IMR-90 (cell line): ENCODE measurements at regions not wholly inside any gene's neighbourhood (a gene's known extent, or its start where the extent isn't known, plus 50 kb on each side); places are given as distances from the start of the nearest gene placed in this dataset.

Source experiments
- ATAC-seq: fragments of 200-7000 bp; cut with Tn5 transposase; 2 replicates; pipeline ENCODE4 v1.9.1; 2020; ENCODE audit warnings: low read depth, mild to moderate bottlenecking, moderate library complexity
- BruUV-seq: library from RNA; stranded (reverse); fragments of 400-500 nt; replicated peaks from 2 replicates; lab custom pipeline; 2021; lab: Mats Ljungman, UMichigan
- CTCF ChIA-PET: fragments of 300-600 bp; formaldehyde crosslinking; extraction: SDS; loops from one replicate; lab custom pipeline; 2021; ENCODE audit warnings: antibody characterized with exemption; lab: Yijun Ruan, JAX
- POLR2A ChIA-PET: fragments of 300-600 bp; sonication (Branson Sonifier 250); formaldehyde crosslinking; loops from one replicate; lab custom pipeline; 2022; ENCODE audit warnings: antibody characterized with exemption; ENCODE audit not compliant: unreplicated experiment; lab: Charles Lee
- DNase-seq: peaks from one replicate; pipeline ENCODE4 v3.0.0; 2013
- H2AFZ ChIP-seq: replicated peaks from 2 replicates; pipeline ENCODE3; 2013; ENCODE audit warnings: low read length, mild to moderate bottlenecking; ENCODE audit not compliant: poor library complexity
- H2AK5ac ChIP-seq: 2 replicates; pipeline ENCODE4 v1.6.1; 2013; ENCODE audit warnings: low read depth, low read length, inconsistent platforms
- H2AK9ac ChIP-seq: replicated peaks from 2 replicates; pipeline ENCODE3; 2013; ENCODE audit warnings: mild to moderate bottlenecking, low read depth, low read length, moderate library complexity; ENCODE audit not compliant: poor library complexity
- H2BK120ac ChIP-seq: 2 replicates; pipeline ENCODE4 v1.6.1; 2013; ENCODE audit warnings: low read depth, low read length, inconsistent platforms
- H2BK15ac ChIP-seq: 3 replicates; pipeline ENCODE4 v1.6.1; 2013; ENCODE audit warnings: low read depth, low read length, inconsistent platforms
- H2BK20ac ChIP-seq: 2 replicates; pipeline ENCODE4 v1.6.1; 2013; ENCODE audit warnings: low read depth, mild to moderate bottlenecking, inconsistent platforms, low read length, moderate library complexity
- H2BK5ac ChIP-seq: 2 replicates; pipeline ENCODE4 v1.6.1; 2013; ENCODE audit warnings: mild to moderate bottlenecking, low read depth, low read length, inconsistent platforms; ENCODE audit not compliant: poor library complexity, severe bottlenecking
- H3K14ac ChIP-seq: replicated peaks from 2 replicates; pipeline ENCODE4 v1.6.1; 2013; ENCODE audit warnings: low read depth, low read length, inconsistent platforms
- H3K18ac ChIP-seq: 2 replicates; pipeline ENCODE4 v1.6.1; 2013; ENCODE audit warnings: low read depth, low read length, control low read depth
- H3K23ac ChIP-seq: 2 replicates; pipeline ENCODE4 v1.6.1; 2013; ENCODE audit warnings: low read depth, low read length, inconsistent platforms
- H3K27ac ChIP-seq: 2 replicates; pipeline ENCODE4 v1.5.1; 2013; ENCODE audit warnings: mild to moderate bottlenecking, control low read depth, low read length; ENCODE audit not compliant: insufficient read depth
- H3K27me3 ChIP-seq: 2 replicates; pipeline ENCODE4 v1.6.1; 2013; ENCODE audit warnings: low read length; ENCODE audit not compliant: control insufficient read depth, insufficient read depth
- H3K36me3 ChIP-seq: 2 replicates; pipeline ENCODE4 v1.6.1; 2013; ENCODE audit warnings: low read length, mixed read lengths; ENCODE audit not compliant: control insufficient read depth, insufficient read depth
- H3K4ac ChIP-seq: 2 replicates; pipeline ENCODE4 v1.6.1; 2013; ENCODE audit warnings: low read depth, low read length, inconsistent platforms
- H3K4me1 ChIP-seq: 2 replicates; pipeline ENCODE4 v1.6.1; 2013; ENCODE audit warnings: low read length, mixed read lengths; ENCODE audit not compliant: control insufficient read depth, insufficient read depth
- H3K4me2 ChIP-seq: 2 replicates; pipeline ENCODE4 v1.6.1; 2013; ENCODE audit warnings: low read depth, mild to moderate bottlenecking, control low read depth, low read length, moderate library complexity
- H3K4me3 ChIP-seq: 2 replicates; pipeline ENCODE4 v1.5.1; 2013; ENCODE audit warnings: low read depth, mild to moderate bottlenecking, control low read depth, low read length, moderate library complexity; ENCODE audit not compliant: insufficient read depth
- H3K56ac ChIP-seq: 2 replicates; pipeline ENCODE4 v1.6.1; 2013; ENCODE audit warnings: low read length, inconsistent platforms; ENCODE audit not compliant: insufficient read depth; ENCODE audit errors: extremely low read depth
- H3K79me1 ChIP-seq, 2 experiments: 2 replicates each; pipeline ENCODE4 v1.6.1; 2013; ENCODE audit warnings: low read length in 2 of 2, inconsistent platforms in 1 of 2, low read depth in 1 of 2
- H3K9ac ChIP-seq: 2 replicates; pipeline ENCODE4 v1.6.1; 2013; ENCODE audit warnings: low read depth, low read length, control low read depth
- H3K9me1 ChIP-seq: 2 replicates; pipeline ENCODE4 v1.6.1; 2013; ENCODE audit warnings: low read length, inconsistent platforms; ENCODE audit not compliant: insufficient read depth
- H3K9me3 ChIP-seq: 2 replicates; pipeline ENCODE4 v1.6.1; 2013; ENCODE audit warnings: low read length; ENCODE audit not compliant: control insufficient read depth, insufficient read depth
- H4K20me1 ChIP-seq: 2 replicates; pipeline ENCODE4 v1.6.1; 2013; ENCODE audit warnings: low read length, inconsistent platforms; ENCODE audit not compliant: insufficient read depth
- H4K5ac ChIP-seq: 2 replicates; pipeline ENCODE4 v1.6.1; 2013; ENCODE audit warnings: mild to moderate bottlenecking, low read depth, low read length, control low read depth
- H4K8ac ChIP-seq, 2 experiments: 2 replicates each; pipeline ENCODE4 v1.6.1; 2013; ENCODE audit warnings: low read depth in 2 of 2, low read length in 2 of 2, control low read depth in 1 of 2, inconsistent platforms in 1 of 2
- H4K91ac ChIP-seq: 2 replicates; pipeline ENCODE4 v1.6.1; 2013; ENCODE audit warnings: low read depth, low read length, inconsistent platforms; ENCODE audit not compliant: insufficient read depth
- BHLHE40 ChIP-seq: fragments of 150-350 bp; IDR thresholded peaks from 2 replicates; pipeline ENCODE4 v1.6.1; 2016; ENCODE audit warnings: mild to moderate bottlenecking, low read depth, low read length
- CEBPB ChIP-seq: IDR thresholded peaks from 2 replicates; pipeline ENCODE4 v1.6.1; 2012; ENCODE audit warnings: low read depth, low read length, improper control_type of control experiment
- CHD1 ChIP-seq: IDR thresholded peaks from 2 replicates; pipeline ENCODE4 v1.6.1; 2012; ENCODE audit warnings: low read depth, low read length, improper control_type of control experiment
- CTCF ChIP-seq: conservative IDR thresholded peaks from 2 replicates; pipeline ENCODE4 v1.5.1; 2012; ENCODE audit warnings: mild to moderate bottlenecking, low read depth, low read length, improper control_type of control experiment
- ELK1 ChIP-seq: fragments of 150-350 bp; IDR thresholded peaks from 2 replicates; pipeline ENCODE4 v1.6.1; 2016; ENCODE audit warnings: low read depth, mild to moderate bottlenecking, low read length, moderate library complexity, borderline replicate concordance
- FOS ChIP-seq: fragments of 150-350 bp; IDR thresholded peaks from 2 replicates; pipeline ENCODE4 v1.6.1; 2016; ENCODE audit warnings: low read depth, low read length
- MAFK ChIP-seq: IDR thresholded peaks from 2 replicates; pipeline ENCODE4 v1.6.1; 2012; ENCODE audit warnings: low read depth, low read length, improper control_type of control experiment
- MAZ ChIP-seq: IDR thresholded peaks from 2 replicates; pipeline ENCODE4 v1.6.1; 2012; ENCODE audit warnings: low read depth, mild to moderate bottlenecking, low read length, improper control_type of control experiment, moderate library complexity, borderline replicate concordance
- NFE2L2 ChIP-seq: fragments of 150-350 bp; IDR thresholded peaks from 2 replicates; pipeline ENCODE4 v1.6.1; 2016; ENCODE audit warnings: low read depth, mild to moderate bottlenecking, low read length
- POLR2A ChIP-seq: IDR thresholded peaks from 2 replicates; pipeline ENCODE4 v1.6.1; 2012; ENCODE audit warnings: mild to moderate bottlenecking, low read depth, low read length
- RAD21 ChIP-seq: IDR thresholded peaks from 2 replicates; pipeline ENCODE4 v1.6.1; 2012; ENCODE audit warnings: low read length, improper control_type of control experiment
- RCOR1 ChIP-seq: IDR thresholded peaks from 2 replicates; pipeline ENCODE4 v1.6.1; 2012; ENCODE audit warnings: mild to moderate bottlenecking, low read length, improper control_type of control experiment; ENCODE audit not compliant: insufficient replicate concordance
- RFX5 ChIP-seq: IDR thresholded peaks from 2 replicates; pipeline ENCODE4 v1.8.0; 2012; ENCODE audit warnings: low read depth, mild to moderate bottlenecking, low read length, moderate library complexity
- USF2 ChIP-seq: fragments of 150-350 bp; IDR thresholded peaks from 2 replicates; pipeline ENCODE4 v1.6.1; 2017; ENCODE audit warnings: mild to moderate bottlenecking, antibody characterized with exemption, low read length, low read depth
- WGBS, 2 experiments: methylation state at CpG; one replicate each; pipeline versions ENCODE4 v1.1.5 to v1.1.7; 2013; ENCODE audit warnings: missing lambda C conversion rate in 2 of 2; ENCODE audit not compliant: insufficient read length in 1 of 2; ENCODE audit errors: extremely low coverage in 2 of 2; 5-methylcytosine and 5-hydroxymethylcytosine counted together
- dilution Hi-C: fragments of 300-500 bp; cut with HindIII; formaldehyde crosslinking; loops from one replicate; pipeline ENCODE4 v1.14.3; 2018; ENCODE audit warnings: low sequenced_read_pairs; ENCODE audit not compliant: unreplicated experiment
- in situ Hi-C: fragments of 300-500 bp; cut with MboI; formaldehyde crosslinking; loops from 3 replicates; pipeline ENCODE4 v1.14.3; 2019; ENCODE audit warnings: low sequenced_read_pairs, inconsistent platforms, mixed read lengths
- intact Hi-C: fragments of 100-400 bp; cut with micrococcal nuclease; formaldehyde crosslinking; loops from 2 replicates; pipeline ENCODE4 v1.10.0; 2022

DNA sequence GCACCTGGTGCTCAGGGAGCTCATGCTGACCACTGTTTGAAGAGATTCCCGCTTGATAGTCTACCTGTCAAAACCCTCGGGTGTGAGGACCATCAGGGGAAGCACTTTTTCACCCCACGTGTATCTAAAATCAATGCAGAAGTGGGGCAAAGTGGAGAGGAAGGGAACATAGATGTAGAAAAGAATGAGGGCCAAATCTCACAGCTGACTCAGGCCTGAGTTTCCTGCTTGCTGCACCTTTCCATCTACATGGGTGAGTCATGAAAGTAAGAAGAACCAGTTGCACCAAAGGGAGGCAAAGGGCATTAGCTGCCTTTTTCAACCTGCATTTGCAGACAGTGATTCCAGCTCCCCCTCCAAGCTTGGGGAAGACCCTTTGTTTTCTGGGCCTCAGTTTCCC lies 100.2 kb upstream of the MYCN start:
- Histone ChIP-seq H4K5ac (no peak overlapping the region), H3K27ac (no peak overlapping the region), H3K9ac (no peak overlapping the region), H3K56ac (no peak overlapping the region), H4K20me1 (no peaks in the 10 kb centered on the region), H2AK5ac (no peak overlapping the region), H3K18ac (no peak overlapping the region), H3K14ac (no peak overlapping the region), H2BK5ac (no peak overlapping the region), H3K9me3 (peaks cover 48% of the 10 kb centered on the region), H3K4me3 (no peak overlapping the region), H2AK9ac (no peak overlapping the region), H3K36me3 (no peaks in the 10 kb centered on the region), H4K91ac (no peak overlapping the region), H3K9me1 (no peaks in the 10 kb centered on the region), H3K79me1 (no peaks in the 10 kb centered on the region), H3K23ac (no peak overlapping the region), H3K27me3 (no peaks in the 10 kb centered on the region), H2BK20ac (no peak overlapping the region), H3K4me2 (no peak overlapping the region), H3K4me1 (no peaks in the 10 kb centered on the region), H3K4ac (no peak overlapping the region), H2BK120ac (no peak overlapping the region), H4K8ac (no peak overlapping the region), H2BK15ac (no peak overlapping the region), H2AFZ (no peak overlapping the region)
- no CpG with 5 or more reads among the region's 3 CpGs for WGBS, 2 experiments
- no TSS peak for BruUV-seq
- in situ Hi-C loops = no loop called here
- POLR2A ChIA-PET = no interaction called here
- DNase-seq = no peak
- dilution Hi-C loops = no loop called here
- no peak for TF ChIP-seq RCOR1
- no peak for TF ChIP-seq RAD21
- TF ChIP-seq USF2 = no peak
- TF ChIP-seq MAZ = no peak
- no peak for TF ChIP-seq BHLHE40
- no peak for TF ChIP-seq NFE2L2
- no peak for TF ChIP-seq MAFK
- TF ChIP-seq CTCF = no peak
- no peak for TF ChIP-seq POLR2A
- TF ChIP-seq CHD1 = no peak
- TF ChIP-seq CEBPB = no peak
- no peak for TF ChIP-seq RFX5
- no peak for TF ChIP-seq ELK1
- TF ChIP-seq FOS = no peak
- ATAC-seq = no peak
- CTCF ChIA-PET = no interaction called here
- intact Hi-C loops = no loop called here
